Epithelial cell of proximal tubule (primary cell): ENCODE measurements at regions not wholly inside any gene's neighbourhood (a gene's known extent, or its start where the extent isn't known, plus 50 kb on each side); places are given as distances from the start of the nearest gene placed in this dataset.
"Not testable (repeated sequence)": the region's sequence is repeated elsewhere in the genome, so short reads cannot be mapped to it uniquely, and the experiment has no call there.

Experiments
- DNase-seq: peaks from one replicate; pipeline ENCODE4 v3.0.0-alpha.2; 2011; ENCODE audit warnings: low read depth
- H3K4me3 ChIP-seq: 2 replicates; pipeline ENCODE4 v1.5.1; 2011; ENCODE audit warnings: low read depth, mild to moderate bottlenecking, low read length
- CTCF ChIP-seq: conservative IDR thresholded peaks from 2 replicates; pipeline ENCODE4 v1.5.1; 2012; ENCODE audit warnings: low read depth, mild to moderate bottlenecking, low read length

GRCh38 chr12:34253674-34254073, 231.4 kb downstream of the ALG10 start:
- TF ChIP-seq CTCF = no peak
- DNase-seq = no peak

DNA sequence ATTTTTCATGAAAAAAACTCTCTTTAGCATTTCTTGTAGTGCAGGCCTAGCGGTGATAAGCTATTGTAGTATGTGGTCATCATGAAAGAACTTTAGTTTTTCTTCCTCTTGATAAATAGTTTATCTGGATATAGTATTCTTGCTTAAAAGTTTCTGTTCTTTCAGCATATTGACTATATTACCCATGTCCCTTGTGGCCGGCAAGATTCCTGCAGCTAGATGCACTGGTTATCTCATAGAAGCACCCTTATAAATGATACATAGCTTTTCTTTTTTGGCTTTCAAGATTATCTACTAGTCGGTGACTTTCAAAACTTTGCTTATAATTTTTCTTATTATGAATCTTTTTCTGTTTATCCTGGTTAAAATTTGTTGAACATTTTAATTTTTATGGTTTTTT, 234.8 kb downstream of the ALG10 start:
- TF ChIP-seq CTCF = no peak
- H3K4me3 ChIP-seq = no peak overlapping the region
- DNase-seq = no peak

More at GRCh38 chr12:34253674-34254073, 231.4 kb downstream of the ALG10 start:
- H3K4me3 ChIP-seq = no peak overlapping the region

DNA sequence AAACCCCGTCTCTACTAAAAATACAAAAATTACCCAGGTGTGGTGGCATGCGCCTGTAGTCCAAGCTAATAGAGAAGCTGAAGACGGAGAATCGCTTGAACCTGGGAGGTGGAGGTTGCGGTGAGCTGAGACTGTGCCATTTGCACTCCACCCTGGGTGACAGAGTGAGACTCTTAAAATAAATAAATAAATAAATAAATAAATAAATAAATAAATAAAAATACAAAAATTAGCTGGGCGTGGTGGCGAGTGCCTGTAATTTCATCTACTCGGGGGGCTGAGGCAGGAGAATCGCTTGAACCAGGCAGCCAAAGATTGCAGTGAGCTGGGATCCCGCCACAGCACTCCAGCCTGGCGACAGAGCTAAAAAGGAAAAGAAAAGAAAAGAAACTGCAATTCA, 239.8 kb downstream of the ALG10 start:
- not testable (repeated sequence) for DNase-seq, H3K4me3 ChIP-seq

DNA sequence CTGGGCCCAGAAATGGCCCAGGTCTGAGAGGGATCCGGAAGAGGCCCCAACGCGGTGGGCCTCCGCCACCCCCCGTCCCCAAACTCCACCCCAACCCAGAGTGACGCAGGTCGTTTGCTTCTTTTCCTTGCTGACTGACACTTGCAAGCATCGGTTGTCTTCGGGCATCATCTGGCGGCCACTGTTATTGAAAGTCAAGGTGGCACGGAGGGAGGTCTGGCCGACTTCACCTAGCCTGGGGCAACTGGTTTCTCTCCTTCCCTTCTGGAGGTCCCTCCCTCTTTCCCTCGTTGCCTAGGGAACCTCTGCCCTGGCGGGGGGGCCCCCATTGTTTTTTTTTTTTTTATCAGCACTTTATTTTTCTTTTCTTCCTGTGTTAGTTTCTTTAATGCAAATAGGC, 241.8 kb downstream of the ALG10 start:
- no peak for TF ChIP-seq CTCF
- H3K4me3 ChIP-seq = no peak overlapping the region
- no peak for DNase-seq

DNA sequence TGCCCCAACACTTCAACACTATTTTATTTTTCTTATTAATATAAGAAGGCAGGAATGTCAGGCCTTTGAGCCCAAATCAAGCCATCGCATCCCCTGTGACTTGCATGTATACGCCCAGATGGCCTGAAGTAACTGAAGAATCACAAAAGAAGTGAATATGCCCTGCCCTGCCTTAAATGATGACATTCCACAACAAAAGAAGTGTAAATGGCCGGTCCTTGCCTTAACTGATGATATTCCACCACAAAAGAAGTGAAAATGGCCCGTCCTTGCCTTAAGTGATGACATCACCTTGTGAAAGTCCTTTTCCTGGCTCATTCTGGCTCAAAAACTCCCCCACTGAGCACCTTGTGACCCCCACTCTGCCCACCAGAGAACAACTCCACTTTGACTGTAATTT, 251.4 kb downstream of the ALG10 start:
- H3K4me3 ChIP-seq, DNase-seq: not testable (repeated sequence)

DNA sequence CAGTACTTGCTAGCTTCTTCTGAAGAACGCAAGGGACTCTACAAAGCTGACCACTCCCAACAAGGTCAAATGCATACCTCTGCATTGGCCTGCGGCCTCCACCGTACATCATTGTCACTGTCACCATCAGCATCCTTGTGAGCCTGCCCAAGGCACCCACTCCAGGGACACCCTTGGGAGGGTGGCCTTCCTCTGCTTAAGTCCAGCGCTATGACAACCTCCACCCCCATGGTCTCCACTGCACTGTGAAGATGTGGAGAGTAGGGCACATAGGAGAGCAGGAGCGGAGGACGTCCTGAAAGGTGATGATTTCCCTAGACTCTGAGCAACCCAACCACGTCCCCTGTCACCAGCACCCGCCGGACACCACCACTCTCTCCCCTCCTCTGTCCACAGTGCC, 252.8 kb downstream of the ALG10 start:
- H3K4me3 ChIP-seq = no peak overlapping the region
- no peak for TF ChIP-seq CTCF
- no peak for DNase-seq

DNA sequence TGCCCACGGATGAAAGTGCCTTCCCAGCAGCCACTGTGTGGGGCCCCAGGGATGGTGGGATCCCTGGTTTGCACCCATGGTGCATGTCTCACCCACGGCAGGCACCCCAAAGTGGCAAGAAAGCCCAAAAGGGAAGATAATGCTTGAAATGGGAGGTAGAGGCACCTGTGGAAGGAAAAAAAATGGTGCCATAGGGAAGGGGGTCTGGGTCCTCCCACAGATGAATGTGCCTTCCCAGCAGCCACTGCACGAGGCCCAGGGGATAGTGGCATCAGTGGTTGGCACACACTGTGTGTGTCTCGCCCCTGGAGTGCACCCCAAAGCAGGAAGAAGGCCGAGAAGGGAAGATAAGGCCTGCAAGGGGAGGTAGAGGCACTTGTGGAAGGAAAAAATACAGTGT, 264.2 kb downstream of the ALG10 start:
- no peak overlapping the region for H3K4me3 ChIP-seq
- DNase-seq = no peak
- TF ChIP-seq CTCF = no peak

- no peak overlapping the region for H3K4me3 ChIP-seq
- DNase-seq = no peak
- TF ChIP-seq CTCF = no peak
Observed at GRCh38 chr12:34286934-34287333, 264.6 kb downstream of the ALG10 start.
